CD4-positive, alpha-beta T cell treated with Interleukin-17A for 1 hour (primary cell): ENCODE measurements at regions not wholly inside any gene's neighbourhood (a gene's known extent, or its start where the extent isn't known, plus 50 kb on each side); places are given as distances from the start of the nearest gene placed in this dataset.
"Not testable (repeated sequence)": the region's sequence is repeated elsewhere in the genome, so short reads cannot be mapped to it uniquely, and the experiment has no call there.

Source experiments
- DNase-seq: peaks from one replicate; pipeline ENCODE4 v3.0.0-alpha.2; 2020

- no peak for DNase-seq
These were observed 309.5 kb upstream of the SGCG start for GRCh38 chr13:22871231-22871630.

- DNase-seq = no peak
These were observed 305.9 kb upstream of the SGCG start for GRCh38 chr13:22874839-22875238.

- no peak for DNase-seq
These were observed 303.4 kb upstream of the SGCG start for GRCh38 chr13:22877421-22877820.

GRCh38 chr13:22880741-22881720, 299.7 kb upstream of the SGCG start:
- DNase-seq = no peak

- DNase-seq = not testable (repeated sequence)
These were observed 298.8 kb upstream of the SGCG start for GRCh38 chr13:22881721-22882608.

- DNase-seq = no peak
These were observed 297.4 kb upstream of the SGCG start for GRCh38 chr13:22883262-22883840.

- DNase-seq = no peak
These were observed 296.8 kb upstream of the SGCG start for GRCh38 chr13:22883956-22884355.

- DNase-seq = not testable (repeated sequence)
These were observed 294.7 kb upstream of the SGCG start for GRCh38 chr13:22886061-22886460.

GRCh38 chr13:22889376-22889775, 291.4 kb upstream of the SGCG start:
- DNase-seq = not testable (repeated sequence)

GRCh38 chr13:22893204-22893603, 287.6 kb upstream of the SGCG start:
- no peak for DNase-seq

- no peak for DNase-seq
These were observed 287.0 kb upstream of the SGCG start for GRCh38 chr13:22893777-22894176.

- DNase-seq = no peak
These were observed 283.0 kb upstream of the SGCG start for GRCh38 chr13:22897571-22898314.

- DNase-seq = not testable (repeated sequence)
These were observed 280.3 kb upstream of the SGCG start for GRCh38 chr13:22900416-22900951.

- no peak for DNase-seq
These were observed 277.5 kb upstream of the SGCG start for GRCh38 chr13:22903301-22903700.

- DNase-seq = no peak
These were observed 276.9 kb upstream of the SGCG start for GRCh38 chr13:22903925-22904324.

- no peak for DNase-seq
These were observed 265.2 kb upstream of the SGCG start for GRCh38 chr13:22915442-22916082.

GRCh38 chr13:22916276-22916675, 264.5 kb upstream of the SGCG start:
- DNase-seq = not testable (repeated sequence)

GRCh38 chr13:22925881-22926747, 254.7 kb upstream of the SGCG start:
- no peak for DNase-seq

- DNase-seq = no peak
These were observed 253.9 kb upstream of the SGCG start for GRCh38 chr13:22926748-22927400.

GRCh38 chr13:22927845-22928244, 252.9 kb upstream of the SGCG start:
- not testable (repeated sequence) for DNase-seq
